Medulla oblongata (tissue), 1 donor: ENCODE measurements at regions not wholly inside any gene's neighbourhood (a gene's known extent, or its start where the extent isn't known, plus 50 kb on each side); places are given as distances from the start of the nearest gene placed in this dataset.
A peak's percentile ranks its signal among the peaks of the same experiment; 100 is the strongest.

Experiments used
- DNase-seq: peaks from one replicate; pipeline ENCODE4 v3.0.0-alpha.2; 2015; ENCODE audit errors: extremely low spot score

- peak; percentile 79 for DNase-seq
These were observed 55.1 kb upstream of the CLDN10 start for GRCh38 chr13:95497381-95497807.

- no peak for DNase-seq
These were observed 53.6 kb upstream of the CLDN10 start for GRCh38 chr13:95498886-95499285.

- DNase-seq: no peak
These were observed 52.5 kb upstream of the CLDN10 start for GRCh38 chr13:95499811-95500712.

- DNase-seq: no peak
These were observed 50.3 kb upstream of the CLDN10 start for GRCh38 chr13:95502216-95502615.
